H1 (cell line): ENCODE measurements at regions not wholly inside any gene's neighbourhood (a gene's known extent, or its start where the extent isn't known, plus 50 kb on each side); places are given as distances from the start of the nearest gene placed in this dataset.

Source experiments
- CTCF ChIA-PET: fragments of 300-600 bp; sonication (Branson Sonifier 250); formaldehyde crosslinking; loops from one replicate; lab custom pipeline; 2021; ENCODE audit not compliant: partially characterized antibody; lab: Charles Lee
- POLR2A ChIA-PET: fragments of 300-600 bp; sonication (Branson Sonifier 250); formaldehyde crosslinking; loops from one replicate; lab custom pipeline; 2021; ENCODE audit warnings: inconsistent platforms; ENCODE audit not compliant: partially characterized antibody; lab: Charles Lee
- DNase-seq, 2 experiments: peaks; one replicate each; pipeline versions ENCODE4 v3.0.0 to v3.0.0-alpha.2; 2010 to 2022; ENCODE audit warnings: low spot score in 2 of 2, low read depth in 1 of 2, mixed read lengths in 1 of 2
- FAIRE-seq: peaks from 2 replicates; lab custom pipeline; 2011; peaks lifted over from hg19 to GRCh38; lab: Jason Lieb, UNC
- H2AFZ ChIP-seq: 2 replicates; pipeline ENCODE4 v1.8.1; 2012; ENCODE audit warnings: low read length, inconsistent platforms
- H2AK5ac ChIP-seq: 2 replicates; pipeline ENCODE4 v1.6.1; 2013; ENCODE audit warnings: low read depth, low read length
- H2BK120ac ChIP-seq: replicated peaks from 2 replicates; pipeline ENCODE3; 2013; ENCODE audit warnings: low read depth, low read length, inconsistent platforms
- H2BK12ac ChIP-seq: 2 replicates; pipeline ENCODE4 v1.6.1; 2013; ENCODE audit warnings: low read depth, low read length
- H2BK15ac ChIP-seq: 2 replicates; pipeline ENCODE4 v1.6.1; 2013; ENCODE audit warnings: low read length
- H2BK20ac ChIP-seq: 2 replicates; pipeline ENCODE4 v1.6.1; 2013; ENCODE audit warnings: low read length
- H2BK5ac ChIP-seq: 2 replicates; pipeline ENCODE4 v1.6.1; 2013; ENCODE audit warnings: low read depth, low read length
- H3K14ac ChIP-seq: 2 replicates; pipeline ENCODE4 v1.6.1; 2013; ENCODE audit warnings: inconsistent platforms; ENCODE audit not compliant: insufficient read length
- H3K18ac ChIP-seq: 2 replicates; pipeline ENCODE4 v1.6.1; 2013; ENCODE audit warnings: low read length; ENCODE audit errors: extremely low read depth
- H3K23ac ChIP-seq: 2 replicates; pipeline ENCODE4 v1.6.1; 2013; ENCODE audit warnings: inconsistent platforms; ENCODE audit not compliant: insufficient read length
- H3K23me2 ChIP-seq: 2 replicates; pipeline ENCODE4 v1.6.1; 2013; ENCODE audit warnings: low read depth, low read length
- H3K27ac ChIP-seq: 2 replicates; pipeline ENCODE4 v1.6.1; 2011; ENCODE audit warnings: low read depth, low read length, inconsistent platforms
- H3K27me3 ChIP-seq, 4 experiments: replicated peaks in 1 of 4; 1 replicate in 1 of 4; 2 replicates in 3 of 4; pipeline versions ENCODE4 v1.6.1 to v1.8.1; 2011 to 2013; ENCODE audit warnings: low read length in 3 of 4, mild to moderate bottlenecking in 3 of 4, inconsistent platforms in 2 of 4, mixed read lengths in 2 of 4, moderate library complexity in 1 of 4; ENCODE audit not compliant: control insufficient read depth in 3 of 4, insufficient read depth in 3 of 4; ENCODE audit errors: extremely low read depth in 1 of 4
- H3K36me3 ChIP-seq, 4 experiments: 2 replicates each; pipeline versions ENCODE4 v1.6.1 to v1.8.1; 2011 to 2013; ENCODE audit warnings: mild to moderate bottlenecking in 4 of 4, low read length in 3 of 4, moderate library complexity in 2 of 4, control low read depth in 1 of 4, inconsistent platforms in 1 of 4; ENCODE audit not compliant: insufficient read depth in 4 of 4, control insufficient read depth in 2 of 4
- H3K4ac ChIP-seq: replicated peaks from 2 replicates; pipeline ENCODE3; 2013; ENCODE audit warnings: low read length, low read depth, mixed read lengths, inconsistent platforms; ENCODE audit not compliant: insufficient read length
- H3K4me1 ChIP-seq, 4 experiments: replicated peaks in 1 of 4; 1 replicate in 1 of 4; 2 replicates in 3 of 4; pipeline versions ENCODE4 v1.6.1 to v1.8.1; 2011 to 2013; ENCODE audit warnings: low read length in 3 of 4, inconsistent platforms in 2 of 4, mixed read lengths in 1 of 4; ENCODE audit not compliant: insufficient read depth in 4 of 4, control insufficient read depth in 3 of 4
- H3K4me2 ChIP-seq, 2 experiments: 2 replicates each; pipeline versions ENCODE4 v1.6.1 to v1.8.1; 2011 to 2013; ENCODE audit warnings: low read depth in 2 of 2, low read length in 2 of 2, control low read depth in 1 of 2, inconsistent platforms in 1 of 2, mild to moderate bottlenecking in 1 of 2; ENCODE audit not compliant: insufficient read depth in 1 of 2
- H3K4me3 ChIP-seq, 4 experiments: fragments of 200-600, 300-600 bp in 1 of 4; sonication (generic), shearing (Covaris generic), sonication (Bioruptor Twin) in 1 of 4; 2 replicates each; pipeline versions ENCODE4 v1.5.1 to v1.8.1; 2011 to 2016; ENCODE audit warnings: low read length in 4 of 4, low read depth in 3 of 4, control low read depth in 2 of 4, inconsistent platforms in 2 of 4, mild to moderate bottlenecking in 2 of 4, mixed read lengths in 1 of 4, moderate library complexity in 1 of 4; ENCODE audit not compliant: insufficient read depth in 2 of 4; ENCODE audit errors: extremely low read depth in 1 of 4
- H3K56ac ChIP-seq: replicated peaks from 2 replicates; pipeline ENCODE3; 2013; ENCODE audit warnings: low read depth, mild to moderate bottlenecking, mixed read lengths, low read length, inconsistent platforms; ENCODE audit not compliant: insufficient read length
- H3K79me1 ChIP-seq: 2 replicates; pipeline ENCODE4 v1.6.1; 2013; ENCODE audit warnings: low read depth, low read length, control low read depth
- H3K79me2 ChIP-seq, 2 experiments: 2 replicates each; pipeline versions ENCODE4 v1.6.1 to v1.8.1; 2012 to 2013; ENCODE audit warnings: low read length in 2 of 2, mild to moderate bottlenecking in 2 of 2, inconsistent platforms in 1 of 2; ENCODE audit not compliant: insufficient read depth in 2 of 2, control insufficient read depth in 1 of 2
- H3K9ac ChIP-seq, 4 experiments: replicated peaks in 1 of 4; 1 replicate in 1 of 4; 2 replicates in 3 of 4; pipeline versions ENCODE4 v1.6.1 to v1.8.1; 2011 to 2013; ENCODE audit warnings: low read depth in 3 of 4, low read length in 3 of 4, control low read depth in 2 of 4, mild to moderate bottlenecking in 2 of 4, moderate library complexity in 2 of 4, inconsistent platforms in 1 of 4; ENCODE audit errors: extremely low read depth in 1 of 4
- H3K9me3 ChIP-seq, 2 experiments: 2 replicates each; pipeline versions ENCODE4 v1.6.1 to v1.8.1; 2012 to 2013; ENCODE audit warnings: mild to moderate bottlenecking in 2 of 2, moderate library complexity in 2 of 2, control low read depth in 1 of 2, inconsistent platforms in 1 of 2, low read depth in 1 of 2, low read length in 1 of 2, mixed read lengths in 1 of 2; ENCODE audit not compliant: insufficient read depth in 2 of 2
- H4K20me1 ChIP-seq, 2 experiments: replicated peaks in 1 of 2; 2 replicates each; pipeline versions ENCODE3 to v1.8.1; 2011 to 2013; ENCODE audit warnings: inconsistent platforms in 2 of 2, low read length in 2 of 2, mild to moderate bottlenecking in 1 of 2; ENCODE audit not compliant: insufficient read depth in 2 of 2, control insufficient read depth in 1 of 2
- H4K5ac ChIP-seq: 2 replicates; pipeline ENCODE4 v1.6.1; 2013; ENCODE audit warnings: low read length, low read depth, mixed read lengths, inconsistent platforms; ENCODE audit not compliant: insufficient read length
- H4K8ac ChIP-seq: 2 replicates; pipeline ENCODE4 v1.8.0; 2013; ENCODE audit warnings: mild to moderate bottlenecking, moderate library complexity, low read length, inconsistent platforms; ENCODE audit not compliant: insufficient read depth; ENCODE audit errors: extremely low read depth
- H4K91ac ChIP-seq: replicated peaks from 2 replicates; pipeline ENCODE3; 2013; ENCODE audit warnings: low read length, mixed read lengths, inconsistent platforms; ENCODE audit not compliant: insufficient read length
- TCF12 ChIP-seq: IDR thresholded peaks from 2 replicates; pipeline ENCODE4 v1.6.1; 2011; ENCODE audit warnings: low read depth, mild to moderate bottlenecking, low read length
- WGBS, 2 experiments: shearing (Covaris generic) in 1 of 2; methylation state at CpG; one replicate each; pipeline versions ENCODE4 v1.1.6 to v1.1.7; 2013 to 2015; ENCODE audit warnings: low lambda C conversion rate in 2 of 2, mixed read lengths in 2 of 2, inconsistent platforms in 1 of 2, low coverage in 1 of 2, missing lambda C conversion rate in 1 of 2; ENCODE audit not compliant: insufficient replicate concordance in 2 of 2, insufficient coverage in 1 of 2, insufficient read length in 1 of 2; ENCODE audit errors: extremely low coverage in 1 of 2, missing lambda C conversion rate in 1 of 2; 5-methylcytosine and 5-hydroxymethylcytosine counted together

DNA sequence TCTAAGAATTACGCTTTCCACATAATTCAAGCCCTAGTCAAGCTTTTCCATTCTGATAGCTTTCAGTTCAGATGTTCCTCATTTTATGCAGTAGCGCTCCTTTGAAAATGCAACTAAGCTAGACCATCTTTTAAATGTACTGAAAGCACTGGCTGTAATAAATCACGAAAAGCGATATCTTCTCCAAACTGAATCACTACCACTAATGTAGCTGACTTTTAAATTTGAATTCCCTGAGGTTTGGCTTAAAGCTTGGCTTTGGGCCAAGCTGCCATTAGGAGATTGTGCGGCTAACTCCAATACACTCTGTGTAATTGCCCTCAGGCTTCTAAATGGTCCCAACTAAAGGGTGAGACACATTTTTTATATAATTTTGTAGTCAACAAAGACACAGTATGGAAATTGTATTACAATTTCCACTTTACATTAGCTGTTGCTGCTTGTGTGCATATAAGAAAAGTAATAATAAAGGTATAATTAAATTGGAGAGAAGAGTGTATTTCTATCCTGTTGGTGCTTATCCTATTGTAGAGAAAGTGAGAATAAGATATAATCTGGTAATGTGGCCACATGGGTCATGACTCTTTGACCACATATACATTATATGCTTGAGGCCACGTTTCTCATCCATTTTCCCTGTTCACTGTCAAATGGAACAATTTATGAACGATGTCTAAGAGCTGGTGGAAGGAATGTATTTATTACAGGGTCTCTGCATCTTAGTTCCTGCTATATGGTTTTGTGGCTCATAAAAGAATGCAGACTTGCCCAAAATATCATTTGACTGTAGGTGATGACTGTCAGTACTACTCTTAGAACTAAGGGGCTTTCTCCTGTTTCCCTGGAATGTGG is 118.7 kb upstream of the TAF11L2 start:
- Histone ChIP-seq H2BK12ac (no peak overlapping the region), H3K14ac (no peak overlapping the region), H4K91ac (no peak overlapping the region), H3K9me3 (no peaks in the 10 kb centered on the region), H3K79me2 (no peaks in the 10 kb centered on the region), H3K23me2 (no peaks in the 10 kb centered on the region), H3K9ac (no peak overlapping the region), H2AFZ (no peak overlapping the region), H4K5ac (no peak overlapping the region), H3K4ac (no peak overlapping the region), H2BK15ac (no peak overlapping the region), H3K36me3 (no peaks in the 10 kb centered on the region), H2BK20ac (no peak overlapping the region), H3K79me1 (no peaks in the 10 kb centered on the region), H2BK120ac (no peak overlapping the region), H2BK5ac (no peak overlapping the region), H3K18ac (no peak overlapping the region), H3K27ac (no peak overlapping the region), H3K56ac (no peak overlapping the region), H3K4me2 (no peak overlapping the region), H4K8ac (no peak overlapping the region), H3K23ac (no peak overlapping the region), H4K20me1 (no peaks in the 10 kb centered on the region), H3K27me3 (no peaks in the 10 kb centered on the region), H3K4me3 (no peak overlapping the region), H2AK5ac (no peak overlapping the region), H3K4me1 (peaks cover 2 to 11% (median 5%) of the 10 kb centered on the region in 4 experiments; a peak in 4 of 7 replicates)
- ChIA-PET POLR2A (interaction anchor here (1.2 kb wide), 1 partner anchor 22 kb away, joined by 3 read pairs; no protein-coding TSS in a partner anchor), CTCF (interaction anchor here (1.1 kb wide), 2 partner anchors 17 to 60 kb away, joined by 3 read pairs; no protein-coding TSS in a partner anchor)
- 90% methylated on average over 7 of the region's 7 CpGs; no CpG with 5 or more reads in 1 of the 2 experiments for WGBS, 2 experiments
- no peak for FAIRE-seq
- no peak for DNase-seq
- no peak for TF ChIP-seq TCF12
